ENCODE measurements at regions not wholly inside any gene's neighbourhood (a gene's known extent, or its start where the extent isn't known, plus 50 kb on each side); places are given as distances from the start of the nearest gene placed in this dataset.

DNA sequence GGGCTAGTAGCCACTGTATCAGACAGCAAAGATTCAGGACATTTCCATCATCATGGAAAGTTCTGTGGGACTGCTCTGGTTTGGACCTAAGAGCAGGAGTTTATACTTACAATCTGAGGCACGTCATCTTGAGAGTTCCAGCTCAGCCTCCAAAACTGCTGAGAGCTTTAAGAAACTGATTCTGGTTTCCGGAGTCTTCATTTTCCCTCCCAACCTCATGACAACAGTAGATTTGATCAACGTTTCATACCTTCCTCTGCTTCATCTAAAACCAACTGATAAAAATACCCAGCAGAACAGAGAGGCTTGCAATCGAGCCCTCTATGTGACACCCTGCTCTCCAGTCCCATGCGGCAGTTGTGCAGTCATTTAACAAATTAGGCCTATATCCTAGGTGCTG, 64.3 kb upstream of the EPB41L1 start:
- TF ChIP-seq, protein P1, sequence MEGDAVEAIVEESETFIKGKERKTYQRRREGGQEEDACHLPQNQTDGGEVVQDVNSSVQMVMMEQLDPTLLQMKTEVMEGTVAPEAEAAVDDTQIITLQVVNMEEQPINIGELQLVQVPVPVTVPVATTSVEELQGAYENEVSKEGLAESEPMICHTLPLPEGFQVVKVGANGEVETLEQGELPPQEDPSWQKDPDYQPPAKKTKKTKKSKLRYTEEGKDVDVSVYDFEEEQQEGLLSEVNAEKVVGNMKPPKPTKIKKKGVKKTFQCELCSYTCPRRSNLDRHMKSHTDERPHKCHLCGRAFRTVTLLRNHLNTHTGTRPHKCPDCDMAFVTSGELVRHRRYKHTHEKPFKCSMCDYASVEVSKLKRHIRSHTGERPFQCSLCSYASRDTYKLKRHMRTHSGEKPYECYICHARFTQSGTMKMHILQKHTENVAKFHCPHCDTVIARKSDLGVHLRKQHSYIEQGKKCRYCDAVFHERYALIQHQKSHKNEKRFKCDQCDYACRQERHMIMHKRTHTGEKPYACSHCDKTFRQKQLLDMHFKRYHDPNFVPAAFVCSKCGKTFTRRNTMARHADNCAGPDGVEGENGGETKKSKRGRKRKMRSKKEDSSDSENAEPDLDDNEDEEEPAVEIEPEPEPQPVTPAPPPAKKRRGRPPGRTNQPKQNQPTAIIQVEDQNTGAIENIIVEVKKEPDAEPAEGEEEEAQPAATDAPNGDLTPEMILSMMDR (IDR thresholded peaks at IDR 0.05): no peak
- Mint-ChIP-seq H3K4me1 (peaks cover 21% of the 10 kb centered on the region), H3K4me3 (no peak overlapping the region), H3K9me3 (peaks cover 3% of the 10 kb centered on the region), H3K36me3 (ENCODE audit: low read depth) (no peaks in the 10 kb centered on the region), H3K27ac (peak overlapping the region; percentile 49), H3K27me3 (ENCODE audit: low read depth, poor library complexity) (peaks cover 78% of the 10 kb centered on the region)
- DNase-seq: no peak

DNA sequence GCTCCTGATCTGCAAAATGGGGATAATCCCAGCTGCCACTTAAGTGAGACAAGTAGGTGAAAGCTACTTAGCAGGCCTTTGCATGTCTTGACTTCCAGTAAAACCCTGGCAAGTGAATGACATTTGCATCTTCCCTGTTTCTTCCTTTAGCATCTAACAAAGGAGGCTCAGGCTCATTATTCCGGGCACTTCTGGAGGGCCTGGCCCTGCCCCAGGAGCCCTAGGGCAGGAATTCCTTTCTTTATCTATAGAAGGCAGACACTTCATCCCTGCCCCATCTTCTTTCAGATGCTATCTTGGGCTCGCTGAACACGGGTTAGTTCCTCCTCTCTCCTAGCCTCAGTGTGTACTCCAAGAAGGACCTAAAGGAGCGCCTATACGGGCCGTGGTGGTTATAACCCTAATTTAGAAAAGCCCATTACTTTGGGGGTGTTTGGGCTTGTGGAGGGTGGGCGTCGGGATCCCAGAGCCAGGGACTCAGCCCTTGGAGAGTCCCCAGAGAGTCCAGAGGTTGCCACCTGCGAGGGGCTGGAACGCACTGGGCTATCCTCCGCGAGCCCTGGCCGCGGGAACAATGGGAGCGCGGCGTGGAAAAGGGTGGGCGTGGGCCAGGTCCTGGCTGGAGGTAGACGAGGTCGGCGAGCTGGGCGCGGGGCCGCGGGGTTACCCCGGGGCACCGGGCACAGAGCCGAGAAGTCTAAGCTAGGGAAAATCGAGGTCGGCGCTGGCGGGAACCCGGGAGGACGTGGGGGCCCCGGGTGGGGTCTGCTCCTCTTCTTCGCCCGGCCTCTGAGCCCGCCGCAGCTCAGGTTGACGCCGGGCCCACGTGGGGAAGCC, 62.8 kb upstream of the EPB41L1 start:
- TF ChIP-seq, protein P1 (IDR thresholded peaks at IDR 0.05): no peak
- Mint-ChIP-seq H3K4me3 (peak overlapping the region; percentile 67), H3K9me3 (no peaks in the 10 kb centered on the region), H3K36me3 (ENCODE audit: low read depth) (no peaks in the 10 kb centered on the region), H3K27me3 (ENCODE audit: low read depth, poor library complexity) (peaks cover 85% of the 10 kb centered on the region), H3K4me1 (peaks cover 14% of the 10 kb centered on the region), H3K27ac (no peak overlapping the region)
- no peak for DNase-seq

DNA sequence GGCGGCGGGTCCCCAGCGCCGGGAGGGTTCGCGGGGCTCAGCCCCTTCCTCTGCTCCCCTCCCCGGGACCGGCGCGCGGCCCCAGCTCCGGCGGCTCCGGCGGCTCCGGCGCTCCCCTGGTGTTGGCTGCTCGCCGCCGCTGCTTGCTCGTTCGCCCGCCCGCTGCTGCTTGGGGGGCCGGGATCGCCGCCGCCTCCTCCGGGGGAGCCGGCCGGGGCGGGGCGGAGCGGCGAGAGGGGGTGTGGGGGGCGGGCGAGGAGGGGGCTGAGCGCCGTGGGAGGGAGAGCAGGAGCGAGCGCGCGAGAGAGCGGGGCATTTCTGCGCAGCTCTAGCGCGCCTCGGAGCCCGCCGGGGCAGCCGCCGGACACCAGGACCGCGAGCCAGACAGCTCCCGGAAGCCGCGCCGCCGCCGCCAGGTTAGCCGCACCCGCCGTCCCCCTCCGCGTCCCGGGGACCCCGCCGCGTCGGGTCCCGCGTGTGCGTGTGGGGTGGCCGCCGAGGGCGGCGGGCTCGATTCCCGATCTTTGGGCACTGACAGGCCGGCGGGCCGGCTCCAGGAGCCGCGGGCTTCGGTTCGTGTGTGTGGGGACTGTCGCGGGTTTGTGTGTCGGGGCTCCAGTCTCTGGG, 62.0 kb upstream of the EPB41L1 start:
- Mint-ChIP-seq H3K4me1 (peaks cover 16% of the 10 kb centered on the region), H3K27me3 (ENCODE audit: low read depth, poor library complexity) (peaks cover 87% of the 10 kb centered on the region), H3K27ac (no peak overlapping the region), H3K4me3 (peak overlapping the region; percentile 93), H3K36me3 (ENCODE audit: low read depth) (no peaks in the 10 kb centered on the region), H3K9me3 (no peaks in the 10 kb centered on the region)
- peak; percentile 72 for DNase-seq
- TF ChIP-seq, protein P1 (IDR thresholded peaks at IDR 0.05): no peak

DNA sequence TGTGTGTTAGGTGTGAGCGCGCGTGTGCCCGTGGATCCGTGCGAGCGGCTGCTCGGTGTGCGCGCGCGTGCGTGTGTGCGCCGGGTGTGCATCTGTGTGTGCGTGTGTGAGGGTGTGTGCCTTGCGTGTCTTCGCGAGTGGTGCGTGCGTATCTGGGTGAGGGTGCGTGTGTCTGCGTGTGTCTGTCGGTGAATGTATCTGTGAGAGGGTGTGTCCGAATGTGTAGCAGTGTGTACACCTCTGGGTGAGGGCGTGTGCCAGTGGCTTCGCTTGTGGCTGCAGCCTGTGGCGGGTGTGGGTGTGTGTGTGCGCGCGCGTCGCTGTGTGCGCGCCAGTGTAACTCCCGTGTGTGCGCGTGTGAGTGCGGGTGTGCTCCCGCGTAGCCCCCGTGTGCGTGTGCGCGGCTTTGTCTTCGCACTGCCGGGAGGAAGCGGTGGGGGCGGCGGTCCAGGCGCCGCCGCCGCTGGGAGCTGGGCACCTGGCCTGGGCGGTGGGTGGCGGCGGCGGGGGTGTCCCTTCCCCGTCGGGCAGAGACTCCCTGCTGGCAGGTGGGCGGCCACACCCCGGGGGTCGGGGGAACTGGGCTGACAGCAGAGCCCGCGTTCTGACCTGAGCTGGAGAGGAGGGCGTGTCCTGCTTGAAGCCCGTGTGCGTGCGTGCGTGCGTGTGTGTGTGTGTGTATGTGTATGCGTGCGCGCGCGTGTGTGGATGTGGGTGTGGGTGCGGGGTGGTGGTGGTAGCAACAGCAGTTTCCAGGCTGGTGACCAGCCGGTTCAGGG, 61.3 kb upstream of the EPB41L1 start:
- peak; percentile 33 for DNase-seq
- TF ChIP-seq, protein P1 (IDR thresholded peaks at IDR 0.05): no peak
- Mint-ChIP-seq H3K36me3 (ENCODE audit: low read depth) (no peaks in the 10 kb centered on the region), H3K27ac (no peak overlapping the region), H3K4me1 (peaks cover 21% of the 10 kb centered on the region), H3K4me3 (peak overlapping the region; percentile 93), H3K27me3 (ENCODE audit: low read depth, poor library complexity) (peaks cover 86% of the 10 kb centered on the region), H3K9me3 (no peaks in the 10 kb centered on the region)

DNA sequence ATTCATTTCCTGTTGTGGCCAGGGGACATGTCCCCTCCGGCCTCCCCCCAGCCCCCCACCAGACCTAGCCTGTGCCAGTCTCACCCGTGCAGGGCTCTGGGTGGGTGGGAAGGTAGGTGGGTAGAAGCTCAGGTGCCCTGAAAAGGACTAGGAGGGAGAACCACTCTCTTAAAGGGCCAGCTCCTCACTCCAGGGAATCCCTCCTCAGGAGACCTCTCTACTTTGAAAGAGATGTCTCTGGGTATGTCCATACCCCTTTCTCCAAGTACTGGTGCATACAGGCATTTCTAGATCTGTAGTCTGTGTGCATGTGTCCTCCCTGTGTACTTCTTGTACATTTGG, 60.8 kb upstream of the EPB41L1 start:
- no peak overlapping the region for H3K27ac Mint-ChIP-seq
- peaks cover 80% of the 10 kb centered on the region for H3K27me3 Mint-ChIP-seq (ENCODE audit: low read depth, poor library complexity)
- TF ChIP-seq, protein P1 (IDR thresholded peaks at IDR 0.05): no peak
- H3K36me3 Mint-ChIP-seq (ENCODE audit: low read depth): no peaks in the 10 kb centered on the region
- peaks cover 21% of the 10 kb centered on the region for H3K4me1 Mint-ChIP-seq
- H3K4me3 Mint-ChIP-seq: peak overlapping the region; percentile 93
- H3K9me3 Mint-ChIP-seq: no peaks in the 10 kb centered on the region
- DNase-seq: no peak
